ENCODE measurements at regions not wholly inside any gene's neighbourhood (a gene's known extent, or its start where the extent isn't known, plus 50 kb on each side); places are given as distances from the start of the nearest gene placed in this dataset.

- DNase-seq (ENCODE audit: low spot score): peak; percentile 10
Observed at GRCh38 chr14:53807542-53807941, 149.1 kb downstream of the BMP4 start.

- no peak for DNase-seq (ENCODE audit: low spot score)
Observed at GRCh38 chr14:53807108-53807507, 149.5 kb downstream of the BMP4 start.

- DNase-seq (ENCODE audit: low spot score): no peak
Observed at GRCh38 chr14:53796734-53797133, 159.9 kb downstream of the BMP4 start.

GRCh38 chr14:53793790-53794505 is 162.7 kb downstream of the BMP4 start:
- no peak for DNase-seq (ENCODE audit: low spot score)

- no peak for DNase-seq (ENCODE audit: low spot score)
Observed at GRCh38 chr14:53792909-53793308, 163.7 kb downstream of the BMP4 start.

GRCh38 chr14:53790731-53791500 is 165.7 kb downstream of the BMP4 start:
- peak; percentile 48 for DNase-seq (ENCODE audit: low spot score)

- DNase-seq (ENCODE audit: low spot score): no peak
Observed at GRCh38 chr14:53788566-53788965, 168.1 kb downstream of the BMP4 start.

- DNase-seq (ENCODE audit: low spot score): no peak
Observed at GRCh38 chr14:53786045-53786444, 170.6 kb downstream of the BMP4 start.

GRCh38 chr14:53784688-53785087 is 171.9 kb downstream of the BMP4 start:
- DNase-seq (ENCODE audit: low spot score): no peak

- DNase-seq (ENCODE audit: low spot score): no peak
Observed at GRCh38 chr14:53783256-53783655, 173.4 kb downstream of the BMP4 start.

GRCh38 chr14:53780051-53780555 is 176.5 kb downstream of the BMP4 start:
- no peak for DNase-seq (ENCODE audit: low spot score)

- DNase-seq (ENCODE audit: low spot score): no peak
Observed at GRCh38 chr14:53779301-53779700, 177.3 kb downstream of the BMP4 start.

GRCh38 chr14:53778263-53778662 is 178.4 kb downstream of the BMP4 start:
- DNase-seq (ENCODE audit: low spot score): no peak

GRCh38 chr14:53772936-53773335 is 183.7 kb downstream of the BMP4 start:
- no peak for DNase-seq (ENCODE audit: low spot score)

GRCh38 chr14:53767566-53767965 is 189.1 kb downstream of the BMP4 start:
- no peak for DNase-seq (ENCODE audit: low spot score)

GRCh38 chr14:53766601-53767000 is 190.0 kb downstream of the BMP4 start:
- no peak for DNase-seq (ENCODE audit: low spot score)

- DNase-seq (ENCODE audit: low spot score): no peak
Observed at GRCh38 chr14:53766106-53766505, 190.5 kb downstream of the BMP4 start.

- no peak for DNase-seq (ENCODE audit: low spot score)
Observed at GRCh38 chr14:53764846-53765245, 191.8 kb downstream of the BMP4 start.

- no peak for DNase-seq (ENCODE audit: low spot score)
Observed at GRCh38 chr14:53758141-53758540, 198.5 kb downstream of the BMP4 start.

- DNase-seq (ENCODE audit: low spot score): no peak
Observed at GRCh38 chr14:53757732-53758131, 198.9 kb downstream of the BMP4 start.

GRCh38 chr14:53751650-53752049 is 205.0 kb downstream of the BMP4 start:
- no peak for DNase-seq (ENCODE audit: low spot score)

- no peak for DNase-seq (ENCODE audit: low spot score)
Observed at GRCh38 chr14:53748691-53749090, 207.9 kb downstream of the BMP4 start.

GRCh38 chr14:53744857-53745256 is 211.8 kb downstream of the BMP4 start:
- no peak for DNase-seq (ENCODE audit: low spot score)

Data from umbilical cord (tissue), 1 donor.